ENCODE measurements at regions not wholly inside any gene's neighbourhood (a gene's known extent, or its start where the extent isn't known, plus 50 kb on each side); places are given as distances from the start of the nearest gene placed in this dataset.

GRCh38 chr1:25003000-25003399, 72.9 kb upstream of the RUNX3 start:
- DNase-seq (ENCODE audit: low read depth): no peak

- DNase-seq (ENCODE audit: low read depth): no peak
Measured at GRCh38 chr1:25001125-25001915, 71.2 kb upstream of the RUNX3 start.

- no peak for DNase-seq (ENCODE audit: low read depth)
Measured at GRCh38 chr1:24999906-25000305, 69.8 kb upstream of the RUNX3 start.

- no peak for DNase-seq (ENCODE audit: low read depth)
Measured at GRCh38 chr1:24999426-24999825, 69.3 kb upstream of the RUNX3 start.

- no peak for DNase-seq (ENCODE audit: low read depth)
Measured at GRCh38 chr1:24998563-24999245, 68.6 kb upstream of the RUNX3 start.

GRCh38 chr1:24996983-24997893, 67.2 kb upstream of the RUNX3 start:
- peak; percentile 64 for DNase-seq (ENCODE audit: low read depth)

DNA sequence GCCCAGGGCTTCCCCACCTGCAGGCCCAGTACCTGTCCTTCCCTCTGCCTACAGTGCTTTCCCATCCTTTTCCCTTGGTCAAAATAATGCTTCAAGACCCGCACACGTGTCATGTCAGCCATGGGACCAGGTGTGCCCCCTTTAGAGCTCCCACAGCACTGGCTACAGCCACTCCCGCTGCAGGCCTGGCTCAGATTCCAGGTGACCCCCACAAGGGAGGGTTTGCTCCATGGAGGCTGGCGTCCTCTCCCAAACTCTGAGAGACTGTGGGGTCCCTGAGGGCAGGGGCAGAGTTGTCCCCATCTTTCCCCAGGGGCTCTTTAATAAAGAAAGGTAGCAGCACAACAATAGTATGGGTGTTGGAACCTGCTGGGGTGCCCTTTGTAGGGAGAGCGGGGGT, 66.4 kb upstream of the RUNX3 start:
- no peak for DNase-seq (ENCODE audit: low read depth)

DNA sequence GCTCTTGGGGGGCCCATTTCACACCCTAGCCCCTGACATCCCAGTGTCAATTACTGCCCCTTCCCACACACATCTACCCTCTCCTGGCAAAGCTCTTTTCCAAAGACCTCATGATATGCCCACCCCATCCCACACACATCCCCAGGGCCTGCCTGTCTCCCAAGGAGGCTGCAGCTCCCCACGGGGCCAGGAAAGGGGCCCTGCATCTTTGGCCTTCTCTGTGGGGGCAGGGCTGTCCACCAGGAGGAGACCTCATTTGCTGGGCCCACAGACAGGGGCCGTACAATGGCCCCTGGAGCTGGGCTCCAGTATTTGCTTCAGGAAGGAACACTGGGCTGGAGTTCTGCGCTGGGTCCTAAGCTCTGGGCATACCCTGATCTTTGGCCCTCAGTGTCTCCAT, 65.6 kb upstream of the RUNX3 start:
- DNase-seq (ENCODE audit: low read depth): no peak

GRCh38 chr1:24995140-24995539, 65.1 kb upstream of the RUNX3 start:
- DNase-seq (ENCODE audit: low read depth): no peak

DNA sequence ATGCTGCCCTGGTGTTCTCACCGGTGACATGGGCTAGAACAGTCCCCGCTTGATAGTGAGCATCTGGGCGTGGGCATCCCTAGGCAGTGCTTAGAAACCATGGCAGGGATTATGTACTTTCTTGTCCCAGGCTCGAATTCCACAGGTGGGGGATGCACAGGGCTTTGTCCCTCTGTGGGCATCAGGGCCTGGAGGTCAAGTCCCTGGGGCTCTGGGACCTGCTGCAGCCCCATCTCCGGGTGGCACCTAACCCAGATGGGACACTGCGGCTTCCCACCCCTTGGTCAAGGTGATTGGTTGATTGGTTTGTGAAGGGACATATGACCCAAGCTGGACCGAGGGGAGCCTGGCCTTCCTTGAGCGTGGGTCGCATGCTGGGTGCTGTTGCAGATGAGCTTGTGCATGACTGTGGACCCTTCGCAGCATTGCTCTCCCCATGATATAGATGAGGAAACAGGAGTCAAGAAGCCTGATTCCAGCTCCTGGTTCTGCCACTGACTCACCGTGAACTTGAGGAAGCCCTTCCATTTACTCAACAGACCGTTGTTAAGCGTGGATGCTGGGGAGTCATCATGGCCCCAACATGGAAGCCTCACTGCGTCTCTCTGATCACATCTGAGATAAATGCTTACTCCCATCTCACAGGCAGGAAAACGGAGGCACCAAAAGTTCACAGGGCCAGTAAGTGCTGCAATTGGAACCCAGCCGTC, 64.0 kb upstream of the RUNX3 start:
- DNase-seq (ENCODE audit: low read depth): no peak

GRCh38 chr1:24992761-24993211, 62.7 kb upstream of the RUNX3 start:
- DNase-seq (ENCODE audit: low read depth): no peak

DNA sequence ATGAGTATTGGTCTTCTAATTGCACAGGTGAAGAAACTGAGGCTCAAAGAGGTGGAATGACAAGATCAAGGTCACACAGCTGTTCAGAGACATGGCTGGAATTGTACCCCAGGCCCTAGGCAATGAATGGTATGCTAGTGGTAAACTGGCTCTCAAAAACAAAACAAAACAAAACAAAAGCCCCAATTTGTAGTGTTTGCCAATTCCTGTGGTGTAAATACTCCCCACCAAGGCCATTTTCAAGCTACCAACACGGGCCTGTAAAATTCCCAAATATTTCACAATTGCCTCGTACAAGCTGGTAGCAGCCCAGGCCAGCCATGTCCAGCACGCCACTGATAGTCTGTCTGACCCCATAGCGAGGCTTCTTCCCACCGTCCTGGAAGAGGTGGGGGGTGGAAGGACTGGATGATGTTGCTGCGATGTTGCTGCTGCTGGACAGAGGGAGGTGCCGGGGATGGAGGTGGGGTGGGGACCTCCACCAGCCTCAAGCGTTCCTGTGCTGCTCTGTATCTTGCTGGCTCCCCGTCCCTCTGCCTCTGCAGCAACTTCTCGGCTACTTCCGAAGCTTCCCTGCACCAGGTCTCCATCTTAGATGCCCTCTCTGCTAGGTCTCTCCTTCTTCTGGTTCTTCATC, 62.2 kb upstream of the RUNX3 start:
- no peak for DNase-seq (ENCODE audit: low read depth)

DNA sequence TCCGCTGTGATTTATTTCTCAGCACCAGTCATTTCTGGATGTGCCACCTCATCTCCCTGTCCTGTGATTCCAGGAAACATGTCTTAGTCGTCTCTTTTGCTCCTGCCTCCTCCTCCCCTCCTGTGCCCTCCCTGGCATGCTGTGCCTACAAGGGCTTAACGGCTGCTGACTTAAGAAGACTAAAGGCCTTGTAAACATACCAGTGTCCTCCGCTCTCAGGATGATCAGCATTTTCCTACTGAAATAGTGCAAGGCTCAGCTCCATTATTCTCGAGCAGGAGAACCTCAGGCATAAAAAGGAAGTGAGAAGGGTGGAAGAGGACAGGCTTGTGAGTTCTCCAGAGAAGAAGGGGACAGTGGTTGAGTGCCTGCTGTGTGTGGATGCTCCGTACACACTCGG, 61.6 kb upstream of the RUNX3 start:
- DNase-seq (ENCODE audit: low read depth): no peak

DNA sequence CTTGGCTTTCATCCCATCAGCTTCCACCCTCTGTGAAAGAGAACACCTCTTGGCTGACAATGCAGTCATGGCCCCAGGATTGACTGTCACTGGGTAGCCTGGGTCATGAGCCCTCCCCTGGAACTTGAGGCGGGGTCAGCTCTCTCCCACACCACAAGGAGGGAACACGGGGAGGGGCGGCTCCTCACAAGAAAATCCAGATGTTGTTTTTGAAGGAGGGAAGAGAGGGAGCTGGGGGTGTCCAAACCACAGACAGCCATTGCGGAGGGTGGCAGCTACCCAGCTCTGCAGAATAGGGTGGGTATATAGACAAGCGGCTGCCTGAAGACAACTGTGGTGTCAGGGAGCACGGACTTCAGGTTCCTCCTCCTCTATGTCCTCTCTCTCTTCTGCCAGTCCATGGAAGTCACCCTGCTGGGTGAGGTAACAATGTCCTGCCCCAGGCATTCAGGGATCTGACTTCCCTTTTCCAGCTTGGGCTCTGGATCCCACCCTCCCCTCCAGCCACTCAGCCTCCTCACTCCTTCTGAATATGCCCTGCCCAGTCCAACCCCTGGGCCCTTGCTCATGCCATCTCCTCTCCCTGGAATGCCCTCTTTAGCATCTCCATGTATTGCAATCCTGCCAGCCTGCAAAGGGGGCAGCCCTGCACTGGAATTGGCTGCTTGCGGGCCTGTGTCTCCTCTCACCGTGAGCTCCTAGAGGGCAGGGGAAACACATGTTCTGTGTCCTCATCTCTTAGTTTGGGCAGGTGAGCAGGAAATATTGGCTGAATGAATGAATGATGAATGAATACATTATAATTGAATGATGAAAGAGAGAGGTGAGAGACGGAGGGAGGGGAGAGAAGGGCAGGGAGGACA, 60.9 kb upstream of the RUNX3 start:
- DNase-seq (ENCODE audit: low read depth): no peak

DNA sequence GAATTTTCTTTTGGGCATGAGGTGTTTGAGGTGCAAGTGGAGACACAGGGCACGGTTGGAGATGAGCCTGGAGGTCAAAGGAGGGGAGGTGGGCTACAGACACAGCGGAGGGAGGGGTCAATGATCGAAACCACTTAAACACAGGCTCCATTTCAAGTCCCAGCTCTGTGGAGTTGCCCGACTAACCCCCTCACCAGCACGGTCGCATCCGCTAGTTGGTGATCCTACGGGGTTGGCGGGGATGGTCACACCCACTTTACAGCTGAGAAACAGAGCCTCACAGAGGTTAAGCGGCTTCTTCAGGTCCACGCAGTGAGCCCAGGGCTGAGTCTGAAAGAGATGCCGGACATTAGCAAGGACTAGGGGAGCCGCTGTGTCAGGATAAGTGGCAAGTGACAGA, 60.1 kb upstream of the RUNX3 start:
- DNase-seq (ENCODE audit: low read depth): no peak

DNA sequence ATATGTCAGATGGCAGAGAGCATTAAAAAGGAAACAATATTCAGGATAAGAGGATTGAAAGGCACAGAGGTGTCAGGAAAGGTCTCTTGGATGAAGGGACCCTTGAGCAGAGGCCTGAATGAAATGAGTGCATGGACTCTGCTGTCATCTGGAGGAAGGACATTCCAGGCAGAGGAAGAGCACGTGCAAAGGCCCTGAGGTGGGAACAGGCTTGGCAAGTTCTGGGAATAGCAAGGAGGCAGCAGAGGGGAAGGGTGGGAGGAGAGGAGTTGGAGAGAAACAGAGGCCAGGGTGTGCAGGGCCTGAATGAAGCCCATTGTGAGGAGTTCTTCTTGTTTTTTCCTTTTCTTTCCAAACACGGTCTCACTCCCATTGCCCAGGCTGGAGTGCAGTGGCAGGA, 59.0 kb upstream of the RUNX3 start:
- no peak for DNase-seq (ENCODE audit: low read depth)

GRCh38 chr1:24988558-24988912, 58.5 kb upstream of the RUNX3 start:
- DNase-seq (ENCODE audit: low read depth): no peak

- no peak for DNase-seq (ENCODE audit: low read depth)
Measured at GRCh38 chr1:24987875-24988557, 57.9 kb upstream of the RUNX3 start.

DNA sequence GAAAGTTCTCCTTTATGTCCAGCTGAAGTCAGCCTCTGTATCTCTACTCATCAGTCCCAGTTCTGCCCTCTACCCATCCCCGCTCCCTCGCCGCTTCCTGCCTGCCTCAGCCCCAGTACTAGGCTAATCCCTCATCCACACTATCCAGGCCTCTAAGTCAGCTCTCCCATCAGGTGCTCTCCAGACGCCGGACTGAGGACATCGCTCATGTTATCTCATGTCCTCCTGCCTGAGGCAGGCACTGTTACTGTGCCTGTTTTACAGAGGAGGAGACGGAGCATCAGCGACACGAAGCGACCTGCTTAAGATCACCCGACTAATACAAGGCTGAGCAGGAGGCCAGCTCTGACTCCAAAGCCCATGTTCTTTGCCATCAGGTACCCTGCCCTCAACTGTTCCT, 57.3 kb upstream of the RUNX3 start:
- no peak for DNase-seq (ENCODE audit: low read depth)

- DNase-seq (ENCODE audit: low read depth): no peak
Measured at GRCh38 chr1:24986372-24986965, 56.4 kb upstream of the RUNX3 start.
